SJSA1 (cell line): ENCODE measurements at regions not wholly inside any gene's neighbourhood (a gene's known extent, or its start where the extent isn't known, plus 50 kb on each side); places are given as distances from the start of the nearest gene placed in this dataset.
A peak's percentile ranks its signal among the peaks of the same experiment; 100 is the strongest.

ENCODE experiments used
- DNase-seq, 2 experiments: peaks; one replicate each; pipeline ENCODE4 v3.0.0-alpha.2; 2015 to 2020; ENCODE audit warnings: low spot score in 2 of 2, low read depth in 1 of 2
- H3K27ac ChIP-seq: fragments of 250-450 bp; sonication (Bioruptor Pico); 2 replicates; pipeline ENCODE4 v1.5.1; 2020; ENCODE audit warnings: mild to moderate bottlenecking, moderate library complexity
- H3K27me3 ChIP-seq: fragments of 250-450 bp; sonication (Bioruptor Pico); replicated peaks from 2 replicates; pipeline ENCODE4 v1.5.1; 2020; ENCODE audit warnings: mild to moderate bottlenecking, moderate library complexity
- H3K36me3 ChIP-seq: fragments of 250-450 bp; sonication (Bioruptor Pico); 2 replicates; pipeline ENCODE4 v1.5.1; 2020; ENCODE audit warnings: mild to moderate bottlenecking
- H3K4me1 ChIP-seq: fragments of 250-450 bp; sonication (Bioruptor Pico); replicated peaks from 2 replicates; pipeline ENCODE4 v1.6.1; 2021; ENCODE audit warnings: mild to moderate bottlenecking
- H3K4me3 ChIP-seq: fragments of 250-450 bp; sonication (Bioruptor Pico); 2 replicates; pipeline ENCODE4 v1.5.1; 2020; ENCODE audit warnings: mild to moderate bottlenecking
- H3K9me3 ChIP-seq: fragments of 250-450 bp; sonication (Bioruptor Pico); replicated peaks from 2 replicates; pipeline ENCODE4 v1.5.1; 2020; ENCODE audit warnings: mild to moderate bottlenecking

GRCh38 chr6:54690596-54690995 lies 156.0 kb upstream of the FAM83B start:
- Histone ChIP-seq H3K27ac (no peak overlapping the region), H3K36me3 (no peaks in the 10 kb centered on the region), H3K4me3 (no peak overlapping the region), H3K9me3 (no peaks in the 10 kb centered on the region), H3K4me1 (no peaks in the 10 kb centered on the region), H3K27me3 (no peaks in the 10 kb centered on the region)
- no peak for DNase-seq

GRCh38 chr6:54694928-54695532 lies 151.5 kb upstream of the FAM83B start:
- Histone ChIP-seq H3K4me1 (no peaks in the 10 kb centered on the region), H3K4me3 (no peak overlapping the region), H3K36me3 (no peaks in the 10 kb centered on the region), H3K27me3 (no peaks in the 10 kb centered on the region), H3K27ac (no peak overlapping the region), H3K9me3 (no peaks in the 10 kb centered on the region)
- no peak for DNase-seq

GRCh38 chr6:54695815-54696214 lies 150.8 kb upstream of the FAM83B start:
- Histone ChIP-seq H3K36me3 (no peaks in the 10 kb centered on the region), H3K9me3 (no peaks in the 10 kb centered on the region), H3K4me3 (no peak overlapping the region), H3K4me1 (no peaks in the 10 kb centered on the region), H3K27ac (no peak overlapping the region), H3K27me3 (no peaks in the 10 kb centered on the region)
- no peak for DNase-seq

GRCh38 chr6:54697424-54697823 lies 149.1 kb upstream of the FAM83B start:
- no peak overlapping the region for H3K4me3 ChIP-seq
- no peak for DNase-seq
- no peaks in the 10 kb centered on the region for H3K4me1 ChIP-seq
- no peaks in the 10 kb centered on the region for H3K9me3 ChIP-seq
- H3K27me3 ChIP-seq = no peaks in the 10 kb centered on the region
- H3K27ac ChIP-seq = no peak overlapping the region
- no peaks in the 10 kb centered on the region for H3K36me3 ChIP-seq

- no peaks in the 10 kb centered on the region for H3K4me1 ChIP-seq
- H3K9me3 ChIP-seq = no peaks in the 10 kb centered on the region
- no peak overlapping the region for H3K27ac ChIP-seq
- H3K4me3 ChIP-seq = no peak overlapping the region
- H3K27me3 ChIP-seq = no peaks in the 10 kb centered on the region
- DNase-seq = no peak
- no peaks in the 10 kb centered on the region for H3K36me3 ChIP-seq
These were observed 147.6 kb upstream of the FAM83B start for GRCh38 chr6:54698974-54699373.

GRCh38 chr6:54700158-54700557 lies 146.4 kb upstream of the FAM83B start:
- no peak overlapping the region for H3K4me3 ChIP-seq
- no peaks in the 10 kb centered on the region for H3K9me3 ChIP-seq
- no peaks in the 10 kb centered on the region for H3K36me3 ChIP-seq
- no peak for DNase-seq
- H3K27ac ChIP-seq = no peak overlapping the region
- no peaks in the 10 kb centered on the region for H3K4me1 ChIP-seq
- no peaks in the 10 kb centered on the region for H3K27me3 ChIP-seq

- DNase-seq = no peak
- Histone ChIP-seq H3K27ac (no peak overlapping the region), H3K4me1 (no peaks in the 10 kb centered on the region), H3K9me3 (no peaks in the 10 kb centered on the region), H3K27me3 (no peaks in the 10 kb centered on the region), H3K36me3 (no peaks in the 10 kb centered on the region), H3K4me3 (no peak overlapping the region)
These were observed 143.8 kb upstream of the FAM83B start for GRCh38 chr6:54702772-54703171.

- no peak for DNase-seq
- H3K4me3 ChIP-seq = no peak overlapping the region
These were observed 140.2 kb upstream of the FAM83B start for GRCh38 chr6:54706391-54706790.

GRCh38 chr6:54706844-54707605 lies 139.5 kb upstream of the FAM83B start:
- no peak for DNase-seq
- Histone ChIP-seq H3K4me1 (no peaks in the 10 kb centered on the region), H3K36me3 (no peaks in the 10 kb centered on the region), H3K9me3 (no peaks in the 10 kb centered on the region), H3K4me3 (no peak overlapping the region), H3K27me3 (no peaks in the 10 kb centered on the region), H3K27ac (no peak overlapping the region)

More at GRCh38 chr6:54706391-54706790, 140.2 kb upstream of the FAM83B start:
- no peaks in the 10 kb centered on the region for H3K9me3 ChIP-seq
- H3K27ac ChIP-seq = no peak overlapping the region
- no peaks in the 10 kb centered on the region for H3K36me3 ChIP-seq
- no peaks in the 10 kb centered on the region for H3K27me3 ChIP-seq
- no peaks in the 10 kb centered on the region for H3K4me1 ChIP-seq

GRCh38 chr6:54710456-54710855 lies 136.1 kb upstream of the FAM83B start:
- Histone ChIP-seq H3K4me3 (no peak overlapping the region), H3K4me1 (no peaks in the 10 kb centered on the region), H3K27me3 (no peaks in the 10 kb centered on the region), H3K9me3 (no peaks in the 10 kb centered on the region), H3K36me3 (no peaks in the 10 kb centered on the region), H3K27ac (no peak overlapping the region)
- no peak for DNase-seq

- Histone ChIP-seq H3K27me3 (no peaks in the 10 kb centered on the region), H3K9me3 (no peaks in the 10 kb centered on the region), H3K27ac (no peak overlapping the region), H3K4me3 (no peak overlapping the region), H3K4me1 (no peaks in the 10 kb centered on the region), H3K36me3 (no peaks in the 10 kb centered on the region)
- no peak for DNase-seq
These were observed 130.6 kb upstream of the FAM83B start for GRCh38 chr6:54716010-54716409.

- no peaks in the 10 kb centered on the region for H3K36me3 ChIP-seq
- no peak for DNase-seq
These were observed 129.7 kb upstream of the FAM83B start for GRCh38 chr6:54716877-54717276.

GRCh38 chr6:54717849-54718455 lies 128.6 kb upstream of the FAM83B start:
- DNase-seq = peak; percentile 30 to 57
- Histone ChIP-seq H3K9me3 (no peaks in the 10 kb centered on the region), H3K36me3 (no peaks in the 10 kb centered on the region), H3K27me3 (no peaks in the 10 kb centered on the region), H3K4me3 (no peak overlapping the region), H3K27ac (no peak overlapping the region), H3K4me1 (no peaks in the 10 kb centered on the region)

More at GRCh38 chr6:54716877-54717276, 129.7 kb upstream of the FAM83B start:
- Histone ChIP-seq H3K4me3 (no peak overlapping the region), H3K27me3 (no peaks in the 10 kb centered on the region), H3K9me3 (no peaks in the 10 kb centered on the region), H3K4me1 (no peaks in the 10 kb centered on the region), H3K27ac (no peak overlapping the region)

GRCh38 chr6:54718541-54719023 lies 128.0 kb upstream of the FAM83B start:
- H3K4me3 ChIP-seq = no peak overlapping the region
- no peak for DNase-seq

More at GRCh38 chr6:54718541-54719023, 128.0 kb upstream of the FAM83B start:
- no peaks in the 10 kb centered on the region for H3K4me1 ChIP-seq
- H3K9me3 ChIP-seq = no peaks in the 10 kb centered on the region
- no peak overlapping the region for H3K27ac ChIP-seq
- no peaks in the 10 kb centered on the region for H3K27me3 ChIP-seq
- no peaks in the 10 kb centered on the region for H3K36me3 ChIP-seq
